ENCODE measurements at regions not wholly inside any gene's neighbourhood (a gene's known extent, or its start where the extent isn't known, plus 50 kb on each side); places are given as distances from the start of the nearest gene placed in this dataset.

GRCh38 chr1:199857516-199857915 lies 170.0 kb upstream of the NR5A2 start:
- Histone ChIP-seq H3K36me3 (no peaks in the 10 kb centered on the region), H3K4me3 (no peak overlapping the region), H3K9me3 (no peaks in the 10 kb centered on the region), H3K4me1 (no peaks in the 10 kb centered on the region), H3K27ac (no peak overlapping the region), H3K27me3 (no peaks in the 10 kb centered on the region)
- no peak for TF ChIP-seq CTCF (IDR thresholded peaks at IDR 0.05)
- no peak for DNase-seq (ENCODE audit: low spot score)

- no peak for TF ChIP-seq CTCF (IDR thresholded peaks at IDR 0.05)
- Histone ChIP-seq H3K27me3 (no peaks in the 10 kb centered on the region), H3K9me3 (no peaks in the 10 kb centered on the region), H3K4me1 (no peaks in the 10 kb centered on the region), H3K36me3 (no peaks in the 10 kb centered on the region), H3K27ac (no peak overlapping the region), H3K4me3 (no peak overlapping the region)
- no peak for DNase-seq (ENCODE audit: low spot score)
Measured at GRCh38 chr1:199858171-199858570, 169.3 kb upstream of the NR5A2 start.

GRCh38 chr1:199858856-199859255 lies 168.7 kb upstream of the NR5A2 start:
- Histone ChIP-seq H3K4me3 (no peak overlapping the region), H3K36me3 (no peaks in the 10 kb centered on the region), H3K27ac (no peak overlapping the region), H3K27me3 (no peaks in the 10 kb centered on the region), H3K9me3 (no peaks in the 10 kb centered on the region), H3K4me1 (no peaks in the 10 kb centered on the region)
- no peak for TF ChIP-seq CTCF (IDR thresholded peaks at IDR 0.05)
- DNase-seq (ENCODE audit: low spot score) = no peak

- H3K27ac ChIP-seq = no peak overlapping the region
- H3K9me3 ChIP-seq = no peaks in the 10 kb centered on the region
- no peak for DNase-seq (ENCODE audit: low spot score)
- no peaks in the 10 kb centered on the region for H3K4me1 ChIP-seq
- H3K4me3 ChIP-seq = no peak overlapping the region
- TF ChIP-seq CTCF (IDR thresholded peaks at IDR 0.05) = no peak
- no peaks in the 10 kb centered on the region for H3K36me3 ChIP-seq
- no peaks in the 10 kb centered on the region for H3K27me3 ChIP-seq
Measured at GRCh38 chr1:199859491-199859933, 168.0 kb upstream of the NR5A2 start.

- H3K27ac ChIP-seq = no peak overlapping the region
- TF ChIP-seq CTCF (IDR thresholded peaks at IDR 0.05) = no peak
- no peaks in the 10 kb centered on the region for H3K4me1 ChIP-seq
- H3K9me3 ChIP-seq = no peaks in the 10 kb centered on the region
- no peak overlapping the region for H3K4me3 ChIP-seq
- no peak for DNase-seq (ENCODE audit: low spot score)
- no peaks in the 10 kb centered on the region for H3K36me3 ChIP-seq
- H3K27me3 ChIP-seq = no peaks in the 10 kb centered on the region
Measured at GRCh38 chr1:199861020-199861795, 166.3 kb upstream of the NR5A2 start.

- Histone ChIP-seq H3K36me3 (no peaks in the 10 kb centered on the region), H3K27ac (no peak overlapping the region), H3K9me3 (no peaks in the 10 kb centered on the region), H3K4me1 (no peaks in the 10 kb centered on the region), H3K4me3 (no peak overlapping the region), H3K27me3 (no peaks in the 10 kb centered on the region)
- no peak for DNase-seq (ENCODE audit: low spot score)
- TF ChIP-seq CTCF (IDR thresholded peaks at IDR 0.05) = no peak
Measured at GRCh38 chr1:199862047-199862446, 165.5 kb upstream of the NR5A2 start.

All from right atrium auricular region (tissue), 2 donors.